Colonic mucosa (tissue), 4 donors: ENCODE measurements at regions not wholly inside any gene's neighbourhood (a gene's known extent, or its start where the extent isn't known, plus 50 kb on each side); places are given as distances from the start of the nearest gene placed in this dataset.

Source experiments
- DNase-seq: peaks from one replicate; pipeline ENCODE4 v3.0.0-alpha.2; 2020
- H3K27ac ChIP-seq: fragments of 200-600 bp; one replicate; pipeline ENCODE4 v1.8.0; 2021
- H3K27me3 ChIP-seq: fragments of 200-600 bp; one replicate; pipeline ENCODE4 v1.8.0; 2021
- H3K36me3 ChIP-seq: fragments of 200-600 bp; one replicate; pipeline ENCODE4 v1.8.0; 2021
- H3K4me1 ChIP-seq: fragments of 200-600 bp; one replicate; pipeline ENCODE4 v1.8.0; 2021; ENCODE audit warnings: mild to moderate bottlenecking
- H3K4me3 ChIP-seq: fragments of 200-600 bp; one replicate; pipeline ENCODE4 v1.8.0; 2021
- H3K9ac ChIP-seq, 2 donors: one replicate each; pipeline ENCODE4 v1.7.0; 2013; ENCODE audit warnings: control low read depth in 2 of 2, low read depth in 2 of 2, low read length in 2 of 2
- H3K9me3 ChIP-seq: fragments of 200-600 bp; one replicate; pipeline ENCODE4 v1.8.0; 2021
- CTCF ChIP-seq: fragments of 200-600 bp; IDR thresholded peaks from one replicate; pipeline ENCODE4 v1.8.0; 2022; ENCODE audit warnings: antibody characterized with exemption, mild to moderate bottlenecking
- intact Hi-C: fragments of 100-400 bp; cut with DNase I; formaldehyde crosslinking; loops from one replicate; pipeline ENCODE4 v1.14.1; 2022
- donor health status: healthy.
- donor health status: DM: no; HTN: no; CAD: no.
- donor health status: DM: no; HTN: no; CAD: no.

GRCh38 chr3:40843851-40844548 lies 319.2 kb downstream of the ZNF621 start:
- Histone ChIP-seq H3K4me3 (no peak overlapping the region), H3K9me3 (no peaks in the 10 kb centered on the region), H3K27me3 (no peaks in the 10 kb centered on the region), H3K4me1 (no peaks in the 10 kb centered on the region), H3K36me3 (no peaks in the 10 kb centered on the region), H3K9ac (no peak overlapping the region), H3K27ac (no peak overlapping the region)
- no peak for TF ChIP-seq CTCF
- no peak for DNase-seq
- intact Hi-C loops: no loop called here

DNA sequence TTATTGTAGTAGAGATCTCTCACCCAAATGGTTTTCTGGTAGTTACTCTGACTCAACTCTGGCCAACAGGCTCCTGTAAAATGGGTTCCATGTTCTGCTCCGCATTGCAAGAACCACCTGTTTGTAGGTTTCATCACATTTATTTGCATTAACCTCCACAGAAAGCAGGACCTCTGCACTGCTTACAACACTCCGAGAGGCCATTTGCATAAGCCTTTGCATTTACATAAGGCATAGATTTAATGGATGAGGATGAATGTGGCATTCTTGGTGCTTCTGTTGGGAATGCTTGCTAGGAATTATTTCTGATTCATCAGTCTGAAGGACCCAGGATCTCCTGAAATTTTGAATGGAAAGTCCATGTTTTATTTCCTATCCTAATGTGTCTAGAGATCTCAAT lies 320.1 kb downstream of the ZNF621 start:
- intact Hi-C loops: no loop called here
- no peak for TF ChIP-seq CTCF
- H3K4me3 ChIP-seq: no peak overlapping the region
- H3K27ac ChIP-seq: no peak overlapping the region
- no peak for DNase-seq
- H3K4me1 ChIP-seq: no peaks in the 10 kb centered on the region
- no peaks in the 10 kb centered on the region for H3K27me3 ChIP-seq
- no peak overlapping the region for H3K9ac ChIP-seq
- no peaks in the 10 kb centered on the region for H3K9me3 ChIP-seq
- H3K36me3 ChIP-seq: no peaks in the 10 kb centered on the region

DNA sequence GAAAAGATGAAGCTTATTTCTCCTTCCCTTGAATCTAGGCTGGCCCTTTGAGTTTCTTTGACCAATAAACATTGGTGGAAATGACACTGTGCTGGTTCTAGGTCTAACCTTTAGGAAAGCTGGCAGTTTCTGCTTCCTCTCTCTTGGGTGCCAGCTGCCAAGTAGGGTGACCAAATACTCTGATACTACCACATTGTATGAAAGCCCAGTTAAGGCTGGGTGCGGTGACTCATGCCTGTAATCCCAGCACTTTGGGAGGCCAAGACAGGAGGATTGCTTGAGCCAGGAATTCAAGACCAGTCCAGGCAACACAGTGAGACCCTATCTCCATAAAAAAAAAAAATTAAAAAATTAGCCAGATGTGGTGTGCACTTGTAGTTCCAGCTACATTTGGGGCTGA lies 320.7 kb downstream of the ZNF621 start:
- no peak overlapping the region for H3K27ac ChIP-seq
- no peak overlapping the region for H3K4me3 ChIP-seq
- H3K9ac ChIP-seq: no peak overlapping the region
- H3K27me3 ChIP-seq: no peaks in the 10 kb centered on the region
- no peaks in the 10 kb centered on the region for H3K9me3 ChIP-seq
- intact Hi-C loops: no loop called here
- no peaks in the 10 kb centered on the region for H3K4me1 ChIP-seq
- H3K36me3 ChIP-seq: no peaks in the 10 kb centered on the region
- no peak for DNase-seq
- no peak for TF ChIP-seq CTCF

- Histone ChIP-seq H3K4me1 (no peaks in the 10 kb centered on the region), H3K36me3 (no peaks in the 10 kb centered on the region), H3K27me3 (no peaks in the 10 kb centered on the region), H3K27ac (no peak overlapping the region), H3K9ac (no peak overlapping the region), H3K9me3 (no peaks in the 10 kb centered on the region), H3K4me3 (no peak overlapping the region)
- intact Hi-C loops: no loop called here
- DNase-seq: no peak
- no peak for TF ChIP-seq CTCF
These were observed 321.2 kb downstream of the ZNF621 start for GRCh38 chr3:40845916-40846315.

- Histone ChIP-seq H3K27me3 (no peaks in the 10 kb centered on the region), H3K4me3 (no peak overlapping the region), H3K9me3 (no peaks in the 10 kb centered on the region), H3K9ac (no peak overlapping the region), H3K4me1 (no peaks in the 10 kb centered on the region), H3K36me3 (no peaks in the 10 kb centered on the region), H3K27ac (no peak overlapping the region)
- intact Hi-C loops: no loop called here
- TF ChIP-seq CTCF: no peak
- no peak for DNase-seq
These were observed 321.7 kb downstream of the ZNF621 start for GRCh38 chr3:40846451-40846850.
